ENCODE measurements at regions not wholly inside any gene's neighbourhood (a gene's known extent, or its start where the extent isn't known, plus 50 kb on each side); places are given as distances from the start of the nearest gene placed in this dataset.
A peak's percentile ranks its signal among the peaks of the same experiment; 100 is the strongest.

DNA sequence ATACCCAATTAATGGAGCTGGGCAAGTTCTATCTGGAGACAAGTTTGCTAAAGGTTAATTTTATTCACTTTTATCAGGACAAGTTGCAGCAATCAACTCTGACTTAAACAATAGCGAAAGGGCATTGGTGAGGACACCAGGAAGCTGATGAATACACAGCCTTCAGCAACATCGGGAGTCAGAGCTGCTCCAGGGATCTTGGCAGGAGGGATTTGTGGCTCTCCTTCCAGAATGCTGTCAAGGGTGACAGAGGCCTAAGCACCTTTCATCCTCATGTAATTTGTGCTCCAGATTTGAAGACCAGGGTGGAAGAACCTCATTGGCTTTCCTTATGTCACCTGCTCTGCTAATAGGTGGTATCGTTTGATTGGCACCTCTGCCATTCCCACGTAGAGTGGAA, 485.6 kb downstream of the NPIPA7 start:
- Histone ChIP-seq H3K9me3 (ENCODE audit: low read depth) (no peaks in the 10 kb centered on the region), H3K27ac (no peak overlapping the region), H3F3A (ENCODE audit: low read depth) (no peaks in the 10 kb centered on the region), H3K4me1 (peaks cover 17% of the 10 kb centered on the region), H3K79me2 (ENCODE audit: low read depth) (no peaks in the 10 kb centered on the region), H3K9ac (no peak overlapping the region), H3K4me2 (no peak overlapping the region), H3K27me3 (no peaks in the 10 kb centered on the region), H4K20me1 (ENCODE audit: low read depth) (no peaks in the 10 kb centered on the region), H3K36me3 (no peaks in the 10 kb centered on the region), H3K4me3 (no peak overlapping the region), H2AFZ (replicated peaks) (no peak overlapping the region)
- no peaks in the 10 kb centered on the region for H3K9me3 Mint-ChIP-seq
- no peak for TF ChIP-seq EZH2phosphoT487 (IDR thresholded peaks at IDR 0.05)
- no peak for TF ChIP-seq EZH2 (IDR thresholded peaks at IDR 0.05)
- TF ChIP-seq, protein P1, sequence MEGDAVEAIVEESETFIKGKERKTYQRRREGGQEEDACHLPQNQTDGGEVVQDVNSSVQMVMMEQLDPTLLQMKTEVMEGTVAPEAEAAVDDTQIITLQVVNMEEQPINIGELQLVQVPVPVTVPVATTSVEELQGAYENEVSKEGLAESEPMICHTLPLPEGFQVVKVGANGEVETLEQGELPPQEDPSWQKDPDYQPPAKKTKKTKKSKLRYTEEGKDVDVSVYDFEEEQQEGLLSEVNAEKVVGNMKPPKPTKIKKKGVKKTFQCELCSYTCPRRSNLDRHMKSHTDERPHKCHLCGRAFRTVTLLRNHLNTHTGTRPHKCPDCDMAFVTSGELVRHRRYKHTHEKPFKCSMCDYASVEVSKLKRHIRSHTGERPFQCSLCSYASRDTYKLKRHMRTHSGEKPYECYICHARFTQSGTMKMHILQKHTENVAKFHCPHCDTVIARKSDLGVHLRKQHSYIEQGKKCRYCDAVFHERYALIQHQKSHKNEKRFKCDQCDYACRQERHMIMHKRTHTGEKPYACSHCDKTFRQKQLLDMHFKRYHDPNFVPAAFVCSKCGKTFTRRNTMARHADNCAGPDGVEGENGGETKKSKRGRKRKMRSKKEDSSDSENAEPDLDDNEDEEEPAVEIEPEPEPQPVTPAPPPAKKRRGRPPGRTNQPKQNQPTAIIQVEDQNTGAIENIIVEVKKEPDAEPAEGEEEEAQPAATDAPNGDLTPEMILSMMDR (IDR thresholded peaks at IDR 0.05): no peak
- peaks cover 2% of the 10 kb centered on the region for H3K27me3 Mint-ChIP-seq (ENCODE audit: insufficient read depth, low read depth)
- H3K4me3 Mint-ChIP-seq: no peak overlapping the region
- H3K36me3 Mint-ChIP-seq: no peaks in the 10 kb centered on the region
- H3K27ac Mint-ChIP-seq: no peak overlapping the region
- no peak for DNase-seq (ENCODE audit: low spot score)
- H3K4me1 Mint-ChIP-seq: peaks cover 13% of the 10 kb centered on the region

GRCh38 chr16:16865374-16865773, 486.4 kb downstream of the NPIPA7 start:
- Histone ChIP-seq H3K9me3 (ENCODE audit: low read depth) (no peaks in the 10 kb centered on the region), H3K27me3 (no peaks in the 10 kb centered on the region), H4K20me1 (ENCODE audit: low read depth) (no peaks in the 10 kb centered on the region), H3K36me3 (no peaks in the 10 kb centered on the region), H3K9ac (no peak overlapping the region), H2AFZ (replicated peaks) (no peak overlapping the region), H3F3A (ENCODE audit: low read depth) (no peaks in the 10 kb centered on the region), H3K4me3 (no peak overlapping the region), H3K4me2 (no peak overlapping the region), H3K79me2 (ENCODE audit: low read depth) (no peaks in the 10 kb centered on the region), H3K27ac (no peak overlapping the region), H3K4me1 (peaks cover 17% of the 10 kb centered on the region)
- Mint-ChIP-seq H3K4me1 (peaks cover 13% of the 10 kb centered on the region), H3K36me3 (no peaks in the 10 kb centered on the region), H3K27ac (no peak overlapping the region), H3K9me3 (no peaks in the 10 kb centered on the region), H3K27me3 (ENCODE audit: insufficient read depth, low read depth) (peaks cover 2% of the 10 kb centered on the region), H3K4me3 (no peak overlapping the region)
- no peak for TF ChIP-seq EZH2phosphoT487 (IDR thresholded peaks at IDR 0.05)
- TF ChIP-seq, protein P1 (IDR thresholded peaks at IDR 0.05): no peak
- TF ChIP-seq EZH2 (IDR thresholded peaks at IDR 0.05): no peak
- no peak for DNase-seq (ENCODE audit: low spot score)

GRCh38 chr16:16867973-16868372, 489.0 kb downstream of the NPIPA7 start:
- Mint-ChIP-seq H3K36me3 (no peaks in the 10 kb centered on the region), H3K4me3 (no peak overlapping the region), H3K27ac (no peak overlapping the region), H3K27me3 (ENCODE audit: insufficient read depth, low read depth) (peaks cover 2% of the 10 kb centered on the region), H3K4me1 (peaks cover 13% of the 10 kb centered on the region), H3K9me3 (no peaks in the 10 kb centered on the region)
- no peaks in the 10 kb centered on the region for H3F3A ChIP-seq (ENCODE audit: low read depth)
- H3K4me3 ChIP-seq: no peak overlapping the region
- peak; percentile 65 for DNase-seq (ENCODE audit: low spot score)
- H3K36me3 ChIP-seq: no peaks in the 10 kb centered on the region
- TF ChIP-seq EZH2phosphoT487 (IDR thresholded peaks at IDR 0.05) (no peak), EZH2 (IDR thresholded peaks at IDR 0.05) (no peak)
- TF ChIP-seq, protein P1 (IDR thresholded peaks at IDR 0.05): no peak
- H2AFZ ChIP-seq (replicated peaks): no peak overlapping the region
- no peak overlapping the region for H3K4me2 ChIP-seq
- H3K4me1 ChIP-seq: peaks cover 17% of the 10 kb centered on the region
- H3K9ac ChIP-seq: no peak overlapping the region
- no peaks in the 10 kb centered on the region for H3K79me2 ChIP-seq (ENCODE audit: low read depth)
- no peak overlapping the region for H3K27ac ChIP-seq
- H4K20me1 ChIP-seq (ENCODE audit: low read depth): no peaks in the 10 kb centered on the region
- H3K27me3 ChIP-seq: no peaks in the 10 kb centered on the region
- H3K9me3 ChIP-seq (ENCODE audit: low read depth): no peaks in the 10 kb centered on the region

Measured in neural progenitor cell (in vitro differentiated cells).